HG03064 (cell line): ENCODE measurements at regions not wholly inside any gene's neighbourhood (a gene's known extent, or its start where the extent isn't known, plus 50 kb on each side); places are given as distances from the start of the nearest gene placed in this dataset.
"Not testable (repeated sequence)": the region's sequence is repeated elsewhere in the genome, so short reads cannot be mapped to it uniquely, and the experiment has no call there.

Source experiments
- ATAC-seq: cut with Tn5 transposase; IDR thresholded peaks from one replicate; pipeline ENCODE4 v1.9.1; 2021; ENCODE audit warnings: low read depth; ENCODE audit not compliant: unreplicated experiment

DNA sequence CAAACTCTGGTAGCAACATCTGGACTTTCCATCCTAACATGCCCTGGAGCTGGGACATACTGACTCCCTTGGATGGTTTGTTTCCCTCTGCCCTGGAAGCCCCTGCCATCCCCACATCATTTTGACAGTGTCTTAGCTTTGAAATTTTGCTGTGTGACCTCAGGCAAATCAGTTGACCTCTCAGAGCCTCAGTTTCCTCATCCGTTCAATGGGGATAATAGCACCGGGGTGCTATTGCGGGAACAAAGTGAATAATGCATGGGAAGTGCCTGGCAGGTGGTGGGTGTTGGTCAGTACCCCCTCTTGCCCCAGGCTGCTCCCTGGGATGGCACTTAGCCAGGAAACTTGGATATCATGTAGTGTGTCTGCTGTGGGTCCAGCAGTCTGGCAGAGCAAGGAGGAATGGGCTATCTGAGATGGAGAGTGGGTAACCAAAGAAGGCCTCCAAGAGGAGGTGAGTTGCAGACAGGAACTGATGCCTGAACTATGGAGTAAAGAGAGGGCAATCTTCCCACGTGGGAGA, 88.6 kb downstream of the MRPL14 start:
- no peak for ATAC-seq

DNA sequence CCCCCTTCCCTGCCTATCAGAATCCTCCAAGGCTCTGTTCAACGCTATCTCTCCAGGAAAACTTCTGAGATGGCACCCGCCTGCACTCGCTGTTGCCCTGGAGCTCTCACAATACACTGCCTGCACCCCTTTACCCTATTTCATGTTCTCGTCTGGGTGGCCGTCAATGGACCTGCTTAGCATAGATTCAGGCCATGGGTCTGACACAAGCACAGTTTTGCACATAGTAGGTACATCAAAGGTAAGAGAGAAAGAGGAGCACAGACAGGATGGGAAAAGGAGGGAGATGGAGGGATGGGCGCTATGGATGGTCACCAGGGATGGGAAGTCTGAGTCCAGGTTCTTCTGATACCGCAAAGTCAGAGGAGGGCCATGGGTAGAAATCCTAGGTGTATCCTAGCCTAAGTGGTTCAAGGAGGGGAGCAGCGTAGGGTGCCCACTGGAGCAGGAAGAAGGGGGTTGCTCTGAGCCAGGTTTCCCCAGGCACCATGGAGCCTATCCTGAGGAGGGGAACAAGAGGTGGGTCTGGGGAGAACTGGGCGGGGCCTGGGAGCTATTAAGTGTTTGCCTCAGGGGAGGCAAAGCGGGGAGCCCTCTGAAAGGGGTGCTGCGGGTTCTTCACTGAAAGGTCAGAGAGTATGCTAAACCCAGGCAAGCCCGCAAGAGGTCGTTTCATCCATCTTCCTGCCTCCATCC, 89.3 kb downstream of the MRPL14 start:
- ATAC-seq, result no peak

DNA sequence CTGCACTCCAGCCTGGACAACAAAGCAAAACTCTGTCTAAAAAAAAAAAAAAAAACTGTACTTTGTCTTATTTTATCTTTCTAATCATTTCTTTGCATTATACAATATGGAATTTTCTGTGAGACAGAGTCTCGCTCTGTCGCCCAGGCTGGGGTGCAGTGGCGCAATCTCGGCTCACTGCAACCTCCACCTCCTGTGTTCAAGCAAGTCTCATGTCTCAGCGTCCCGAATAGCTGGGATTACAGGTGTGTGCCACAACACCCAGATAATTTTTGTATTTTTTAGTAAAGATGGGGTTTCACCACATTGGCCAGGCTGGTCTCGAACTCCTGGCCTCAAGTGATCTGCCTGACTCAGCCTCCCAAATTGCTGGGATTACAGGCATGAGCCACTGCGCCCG, 90.0 kb downstream of the MRPL14 start:
- not testable (repeated sequence) for ATAC-seq

DNA sequence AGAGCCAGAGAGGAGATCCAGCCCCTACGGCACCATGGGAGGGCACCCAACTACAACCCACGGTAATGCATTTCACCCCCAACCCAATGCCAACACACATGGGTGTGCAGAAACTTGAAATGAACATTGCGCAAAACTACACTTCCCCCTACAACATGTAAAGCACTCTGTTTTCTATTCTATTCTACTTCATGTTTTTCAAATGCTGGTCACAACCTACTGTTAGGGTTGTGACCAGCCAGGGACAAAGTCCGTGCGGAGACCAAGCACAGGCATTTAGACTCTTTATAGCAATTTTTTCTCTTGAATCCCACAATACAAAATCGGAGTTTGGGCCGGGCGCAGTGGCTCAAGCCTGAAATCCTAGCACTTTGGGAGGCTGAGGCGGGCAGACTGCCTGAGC, 90.6 kb downstream of the MRPL14 start:
- no peak for ATAC-seq

DNA sequence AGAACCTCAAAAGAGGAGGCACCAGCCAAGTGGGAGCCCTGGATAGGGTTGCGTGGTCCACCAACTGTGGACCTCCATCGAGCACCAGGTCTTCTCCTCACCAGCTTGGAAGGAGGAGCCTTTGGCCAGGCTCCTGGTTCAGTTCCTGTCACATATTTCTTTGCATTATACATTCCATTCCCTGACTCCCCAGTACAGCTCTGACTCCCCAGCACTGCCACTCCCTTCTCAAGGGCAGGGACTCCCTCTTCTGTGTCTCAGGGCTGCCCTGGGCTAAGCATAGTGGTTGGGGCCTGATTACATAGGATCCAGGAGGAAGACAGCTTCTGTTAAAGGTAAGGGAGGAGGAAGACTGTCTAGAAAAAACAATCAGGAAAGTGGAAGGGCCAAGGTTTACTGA, 91.1 kb downstream of the MRPL14 start:
- ATAC-seq, result no peak

DNA sequence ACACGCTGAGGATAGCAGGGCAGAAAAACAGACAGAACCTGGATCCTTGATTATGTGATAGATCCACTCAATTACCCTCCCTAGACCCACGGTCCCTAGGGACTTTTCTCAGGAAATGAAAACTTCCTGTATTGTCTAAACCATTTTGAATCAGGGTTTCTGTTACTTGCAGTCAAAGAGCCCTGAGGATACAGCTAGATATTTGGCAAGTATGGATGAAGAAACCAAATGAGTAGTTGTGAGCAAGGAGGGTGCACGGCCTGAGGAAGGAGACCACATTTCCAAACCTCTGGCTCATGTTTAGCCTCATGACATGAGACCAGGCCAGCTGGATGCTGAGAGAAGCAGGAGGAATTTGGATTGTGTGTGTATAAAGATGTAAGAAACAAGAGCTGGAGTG, 91.6 kb downstream of the MRPL14 start:
- ATAC-seq, result no peak

DNA sequence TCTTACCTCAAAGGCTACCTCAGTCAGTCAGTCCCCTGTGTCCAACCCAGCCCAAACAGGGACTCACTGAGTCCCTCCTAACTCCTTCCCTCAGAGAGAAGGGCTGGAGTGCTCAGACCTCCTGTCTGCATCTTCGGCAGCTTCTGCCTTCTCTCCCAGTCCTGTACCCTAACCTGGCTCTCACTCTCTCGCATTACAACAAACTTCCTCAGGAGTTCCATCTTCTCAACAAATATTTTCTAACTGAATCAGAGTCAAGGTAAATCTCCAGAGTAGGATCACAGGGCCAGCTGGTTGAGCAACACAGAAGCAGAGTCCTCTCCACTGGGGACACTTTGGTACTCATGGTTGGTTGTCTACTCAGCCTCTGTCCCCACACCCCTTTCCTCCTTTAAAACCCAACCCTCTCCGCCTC, 92.3 kb downstream of the MRPL14 start:
- ATAC-seq, result no peak

DNA sequence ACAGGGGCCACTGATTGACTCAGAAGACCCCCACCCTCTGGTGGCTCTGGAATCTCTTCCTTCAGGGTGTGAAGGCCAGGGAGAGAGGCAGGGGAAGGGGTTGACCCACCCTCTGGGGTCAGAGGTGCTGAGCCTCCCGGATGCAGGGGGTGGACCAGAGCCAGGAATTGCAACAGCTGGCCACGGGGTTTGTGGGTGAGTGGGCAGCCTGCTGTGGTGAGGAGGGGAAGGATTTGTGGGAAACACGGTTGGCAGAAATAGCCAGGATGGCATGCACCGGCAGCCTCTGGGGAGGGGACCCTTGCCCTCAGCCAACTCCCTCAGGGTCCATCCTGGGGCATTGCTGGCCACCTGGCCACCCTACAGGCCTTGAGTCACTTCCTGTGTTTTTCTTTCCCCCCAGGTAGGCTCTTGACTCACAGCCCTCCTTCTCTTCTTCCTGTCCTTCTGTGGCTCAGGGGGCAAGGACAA, 92.8 kb downstream of the MRPL14 start:
- ATAC-seq, result no peak

DNA sequence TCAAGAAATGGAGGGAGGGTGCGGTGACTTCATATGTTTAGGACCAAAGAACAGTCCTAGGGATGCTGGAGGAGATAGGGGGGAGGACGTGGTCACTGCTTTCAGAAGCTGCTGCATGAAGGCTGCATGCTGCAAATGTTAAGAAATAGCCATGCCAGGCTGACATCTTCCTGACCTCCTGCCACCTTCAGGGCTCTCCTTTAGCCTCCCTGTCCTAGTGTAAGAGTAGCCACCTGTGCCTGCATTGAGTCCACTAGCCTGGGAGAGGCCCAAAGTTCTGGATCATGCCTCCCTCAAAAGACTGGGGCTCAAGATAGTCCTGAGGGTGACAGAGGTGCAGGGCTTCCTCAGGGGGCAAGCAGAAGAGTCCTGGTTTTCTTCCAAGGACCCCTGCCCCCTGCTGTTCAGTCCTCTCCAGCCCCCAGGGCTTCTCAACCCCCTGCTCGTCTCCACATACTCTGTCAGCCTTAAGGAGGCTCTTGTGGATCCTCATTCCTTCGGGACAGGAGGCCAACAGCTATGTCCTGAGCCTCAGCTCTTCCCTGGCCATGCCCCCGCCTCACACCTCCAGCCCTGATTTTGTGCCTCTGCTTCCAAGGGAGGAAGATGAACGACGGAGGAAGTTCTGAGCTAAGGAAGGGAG, 96.3 kb downstream of the MRPL14 start:
- no peak for ATAC-seq

DNA sequence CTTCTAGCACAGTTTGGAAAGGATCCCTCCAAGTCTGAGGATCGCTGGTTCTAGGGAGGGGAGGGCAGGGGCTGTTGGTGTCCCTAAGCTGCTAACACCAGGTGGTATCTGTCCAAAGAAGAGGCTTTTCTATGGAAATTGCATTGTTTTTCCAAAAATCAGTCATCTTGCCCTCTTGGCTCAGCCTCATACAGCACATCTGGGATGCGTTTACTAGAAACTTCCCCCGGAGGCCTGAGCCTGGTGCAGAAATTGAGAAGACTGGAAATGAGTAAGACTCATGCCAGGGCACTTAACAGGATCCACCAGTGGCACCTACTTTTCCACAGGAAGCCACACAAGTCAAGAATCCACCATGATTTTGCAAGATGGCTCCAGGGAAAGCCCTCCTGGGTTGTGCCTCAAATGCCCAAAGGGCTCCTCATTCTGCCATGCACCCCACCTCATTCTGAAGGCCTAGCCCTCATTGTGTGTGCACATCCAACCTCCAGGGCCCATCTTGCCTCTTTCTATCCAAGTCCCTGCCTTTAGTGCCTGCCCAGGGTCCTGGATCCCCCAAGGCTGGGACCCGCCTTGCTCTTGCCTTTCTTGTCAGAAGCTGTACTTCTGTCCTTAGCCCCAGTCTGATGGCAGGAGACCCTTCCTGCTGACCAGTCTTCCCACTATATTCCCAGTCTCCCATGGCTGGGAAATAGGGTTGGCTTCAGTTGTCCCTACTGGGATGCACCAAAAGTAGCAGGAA, 97.6 kb downstream of the MRPL14 start:
- ATAC-seq, result no peak

DNA sequence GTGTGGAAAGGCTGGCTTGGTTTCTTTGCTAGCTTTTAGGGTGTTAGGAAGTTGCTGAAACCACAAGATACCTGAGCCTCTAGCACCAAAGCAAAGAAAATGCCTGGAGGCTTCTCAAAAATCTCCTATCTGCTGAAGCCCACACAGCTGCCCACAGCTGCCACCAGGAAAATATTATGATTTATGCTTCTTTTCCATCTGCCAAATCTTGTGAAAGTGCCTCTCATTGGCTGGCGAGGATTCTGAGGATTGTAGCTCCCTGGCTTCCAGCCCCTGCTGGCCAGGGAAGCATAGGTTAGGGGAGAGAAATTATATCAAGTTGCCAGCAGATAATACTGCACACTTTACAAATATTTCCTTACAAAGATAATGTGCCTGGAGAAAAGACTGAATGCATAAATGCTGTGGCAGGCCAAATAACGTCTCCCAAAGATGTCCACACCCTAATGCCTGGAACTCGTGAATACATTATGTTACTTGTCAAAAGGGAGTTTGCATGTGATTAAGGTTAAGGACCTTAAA, 98.4 kb downstream of the MRPL14 start:
- no peak for ATAC-seq

DNA sequence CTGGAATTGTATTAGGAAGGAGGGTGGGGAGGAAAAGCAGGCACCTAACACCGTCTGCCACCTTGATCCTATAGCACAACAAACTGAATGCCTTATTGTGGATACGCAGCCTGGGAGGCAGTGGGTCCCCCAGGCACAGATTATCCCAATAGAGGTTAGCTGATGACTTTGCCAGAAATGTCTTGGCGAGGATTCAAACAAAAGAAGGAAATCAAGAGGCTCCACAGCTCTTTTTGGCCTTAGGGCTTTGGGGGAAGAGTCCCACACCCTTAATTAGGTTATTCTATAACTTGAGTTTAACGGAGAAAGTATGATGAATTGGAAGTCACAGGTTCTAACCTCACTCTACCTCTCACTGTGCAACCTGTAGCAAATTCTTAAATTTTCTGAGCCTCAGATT, 102.0 kb downstream of the MRPL14 start:
- no peak for ATAC-seq

DNA sequence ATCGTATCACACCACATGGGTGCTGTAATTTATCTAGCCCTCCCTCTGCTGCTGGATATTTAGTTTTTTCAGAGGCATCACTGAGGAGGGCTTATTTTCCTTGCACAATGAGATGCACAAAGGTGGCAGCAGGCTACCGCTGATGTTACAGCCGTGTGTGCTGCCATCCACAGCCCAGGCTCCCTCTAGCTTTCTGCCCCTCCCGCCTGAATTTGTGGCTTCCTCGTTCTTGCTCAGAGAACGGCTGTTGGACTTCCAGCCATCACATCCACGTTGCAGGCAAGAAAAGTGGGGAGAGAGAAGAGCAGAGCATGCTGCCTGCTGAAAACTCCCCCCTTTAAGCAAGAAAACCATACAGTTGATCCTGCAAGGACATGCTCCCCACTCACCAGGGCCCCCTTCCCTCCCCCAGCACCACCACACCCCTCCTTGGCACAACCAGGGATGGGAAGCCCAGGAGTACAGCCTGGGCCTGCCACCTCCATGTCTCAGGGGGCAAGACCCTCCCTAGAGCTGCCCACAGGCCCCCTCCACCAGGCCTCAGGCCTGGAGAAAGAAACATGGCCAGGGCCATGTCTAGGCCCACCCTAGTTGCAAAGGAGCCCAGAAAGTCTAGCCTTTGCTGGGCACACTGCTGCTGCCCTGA, 102.6 kb downstream of the MRPL14 start:
- ATAC-seq, result no peak

DNA sequence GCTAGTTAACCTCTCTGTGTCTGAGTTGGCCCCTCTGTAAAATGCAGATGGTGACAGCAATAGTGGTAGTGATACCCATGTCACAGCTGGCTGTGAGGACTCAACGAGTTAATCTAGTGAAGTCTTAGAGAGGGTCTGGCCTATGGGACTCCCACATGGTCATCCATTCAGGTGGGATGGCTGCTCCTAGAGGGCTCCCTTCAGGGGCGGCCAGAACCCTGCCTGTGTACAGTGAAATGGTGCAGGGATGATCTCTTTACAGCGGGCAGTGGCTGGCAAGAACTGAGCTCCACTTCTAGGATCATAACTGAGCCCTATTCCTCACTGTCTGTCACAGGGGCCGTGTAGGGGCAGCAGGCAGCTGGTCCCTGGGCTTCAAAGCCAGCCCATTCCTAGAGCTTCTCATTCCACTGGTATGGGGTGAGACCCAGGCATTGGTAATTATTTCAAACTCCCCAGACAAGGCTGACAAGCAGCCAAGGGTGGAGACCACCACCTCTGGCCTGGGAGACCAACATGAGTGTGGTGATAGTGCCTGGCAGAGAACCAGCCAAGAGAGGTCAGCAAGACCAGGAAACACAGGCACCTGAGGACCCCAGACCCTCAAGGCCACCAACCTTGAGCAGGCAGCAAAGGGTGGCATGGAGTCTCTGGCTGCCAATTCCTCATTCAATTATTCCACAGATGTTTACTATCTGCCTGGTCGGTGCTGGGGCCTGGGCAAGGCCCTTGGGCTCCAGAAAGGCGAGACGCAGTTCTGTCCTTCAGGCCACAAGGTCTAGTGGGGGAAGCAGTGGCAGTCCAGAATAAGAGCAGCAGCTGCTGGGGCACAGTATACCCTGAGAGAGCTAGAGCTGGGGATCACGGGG, 103.4 kb downstream of the MRPL14 start:
- no peak for ATAC-seq

DNA sequence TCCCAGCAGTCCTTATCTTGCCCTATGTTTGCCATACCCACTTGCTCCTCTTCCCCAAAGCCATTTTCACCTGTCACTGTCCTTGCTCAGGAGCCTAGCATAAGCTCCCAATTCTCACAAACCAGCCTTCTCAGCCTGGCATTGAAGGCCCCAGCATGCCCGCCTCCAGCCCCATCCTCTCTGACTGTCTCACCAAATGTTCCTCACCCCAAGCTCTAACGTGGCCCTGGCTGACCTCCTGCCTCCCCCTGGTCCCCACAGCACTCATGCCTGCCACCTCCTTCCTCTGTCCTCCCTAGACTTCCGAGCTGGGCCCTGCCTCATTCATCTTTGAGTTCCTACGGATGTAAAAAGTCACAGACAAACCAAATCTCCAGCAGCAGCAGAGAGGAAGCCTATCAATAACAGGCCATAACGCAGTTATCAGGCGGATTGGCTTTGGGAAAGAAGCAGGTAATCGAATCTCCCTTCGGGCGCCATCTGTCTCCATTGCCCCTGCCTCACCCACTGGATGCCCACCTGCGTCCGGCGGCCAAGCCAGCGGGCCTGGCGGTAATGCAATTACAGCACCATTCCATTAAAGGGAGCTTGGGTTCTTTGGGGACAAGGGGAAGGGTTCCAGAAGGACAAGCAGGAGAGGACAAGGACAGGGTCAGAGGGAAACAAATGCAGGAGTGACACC, 104.4 kb downstream of the MRPL14 start:
- no peak for ATAC-seq

DNA sequence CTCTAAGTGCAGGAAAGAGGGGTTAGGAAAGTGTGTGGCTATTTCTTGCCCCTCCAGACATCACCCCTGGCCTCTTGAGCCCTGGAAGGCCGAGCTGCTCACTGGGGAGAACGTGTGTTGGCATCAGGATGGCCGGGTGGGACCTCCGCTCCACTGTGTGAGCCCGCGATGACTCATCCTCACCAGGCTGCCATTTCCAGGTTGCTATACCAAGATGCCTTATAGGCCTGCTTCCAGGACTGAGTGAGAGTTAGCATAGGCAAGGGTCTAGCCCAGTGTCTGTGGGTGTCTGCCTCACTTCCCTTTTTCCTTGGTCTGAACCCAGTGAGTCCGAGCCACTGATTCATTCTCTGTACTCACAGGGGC, 105.0 kb downstream of the MRPL14 start:
- no peak for ATAC-seq

DNA sequence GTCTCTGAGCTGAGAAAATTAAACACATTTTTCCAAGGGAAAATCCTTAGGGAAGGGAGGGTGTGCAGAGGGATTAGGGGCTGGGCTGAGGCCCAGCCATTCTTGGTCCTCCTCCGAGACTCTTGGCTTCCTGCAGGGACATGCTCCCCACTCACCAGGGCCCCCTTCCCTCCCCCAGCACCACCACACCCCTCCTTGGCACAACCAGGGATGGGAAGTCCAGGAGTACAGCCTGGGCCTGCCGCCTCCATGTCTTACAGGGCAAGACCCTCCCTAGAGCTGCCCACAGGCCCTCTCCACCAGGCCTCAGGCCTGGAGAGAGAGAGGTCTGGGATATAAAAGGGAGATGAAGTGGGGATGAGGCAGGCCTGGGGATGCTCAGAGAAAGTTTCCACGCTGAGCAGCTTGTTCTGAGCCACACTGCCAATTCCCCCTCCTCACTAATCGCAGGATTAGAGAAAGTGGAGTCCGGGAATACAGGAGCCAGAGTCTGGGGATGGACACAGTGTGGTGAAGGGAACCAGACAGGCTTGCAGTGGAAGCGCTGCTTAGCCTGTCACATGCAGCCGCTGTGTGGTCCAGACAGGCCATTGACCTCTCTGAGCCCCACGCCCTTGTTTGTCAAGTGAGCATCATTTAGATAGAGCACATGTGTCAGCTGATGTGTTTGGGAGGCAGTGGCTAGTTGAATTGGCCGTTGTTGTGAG, 105.5 kb downstream of the MRPL14 start:
- ATAC-seq, result no peak

DNA sequence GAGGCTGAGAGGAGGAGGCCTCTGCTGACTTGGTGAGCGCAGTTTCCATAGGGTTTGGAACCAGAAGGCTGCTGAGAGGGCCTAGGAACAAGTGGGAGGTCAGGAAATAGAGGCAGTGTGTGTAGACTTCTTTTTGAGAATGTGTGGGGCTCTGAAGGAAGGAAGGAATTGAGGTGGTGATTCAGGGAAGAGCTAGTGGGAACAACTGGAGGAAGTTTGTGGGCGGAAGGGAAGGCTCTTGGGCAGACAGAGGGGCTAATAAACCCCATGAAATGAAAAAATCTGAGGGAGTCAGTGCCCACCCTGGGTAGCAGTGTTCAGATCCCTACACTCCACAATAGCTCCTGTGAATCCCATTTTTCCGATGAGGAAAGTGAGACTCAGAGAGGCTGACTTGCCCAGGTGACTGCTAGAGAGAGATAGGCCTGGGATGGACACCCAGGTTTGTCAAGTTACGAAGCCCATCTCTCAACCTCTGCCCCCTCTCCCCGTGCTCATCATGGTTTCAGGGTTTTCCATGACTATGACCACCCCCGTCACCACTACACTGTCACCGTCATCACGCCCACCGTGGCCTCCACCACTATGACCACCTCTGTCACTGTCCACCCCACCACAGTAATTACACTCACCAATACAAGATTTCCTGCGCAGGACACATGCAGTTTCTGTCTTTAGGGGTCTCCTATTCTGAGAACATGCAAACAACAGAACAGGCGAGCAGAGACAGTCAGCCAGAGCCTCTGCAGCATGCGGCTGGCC, 106.4 kb downstream of the MRPL14 start:
- ATAC-seq, result no peak
